ENCODE measurements at regions not wholly inside any gene's neighbourhood (a gene's known extent, or its start where the extent isn't known, plus 50 kb on each side); places are given as distances from the start of the nearest gene placed in this dataset.

DNA sequence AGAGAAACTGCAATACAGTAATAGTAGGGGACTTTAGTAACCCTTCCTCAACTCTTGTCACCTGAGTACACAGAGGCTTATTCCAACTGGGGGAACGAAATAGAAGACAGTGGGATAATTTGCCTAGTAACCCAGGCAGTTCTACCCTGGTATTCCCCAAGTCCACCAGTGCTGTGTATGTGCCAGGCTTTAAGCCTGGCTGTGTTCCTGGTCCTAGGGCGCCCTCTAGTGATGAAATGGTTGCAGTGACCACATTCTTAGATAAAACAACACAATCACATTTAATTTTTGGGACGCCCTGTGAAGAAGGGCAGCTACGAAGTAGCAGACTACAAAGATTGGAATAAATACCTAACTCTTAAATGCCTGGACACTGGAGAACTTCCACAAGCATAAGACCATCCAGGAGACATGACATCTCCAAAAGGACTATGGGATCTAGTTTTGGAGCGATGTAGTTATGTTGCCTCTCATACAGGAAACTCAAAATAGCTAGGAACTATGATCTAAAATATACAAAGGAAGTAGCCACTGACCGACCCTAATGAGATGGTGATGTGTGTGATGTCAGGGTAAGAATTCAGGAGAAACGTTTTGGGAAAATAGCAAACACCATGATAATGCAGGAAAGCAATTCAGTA, 163.0 kb upstream of the XIST start:
- TF ChIP-seq POLR2A (IDR thresholded peaks at IDR 0.05; ENCODE audit: low read depth, low read length) (0 out of 2 replicates have a peak, but pooled peaks have one; percentile 27), BHLHE40 (IDR thresholded peaks at IDR 0.05; ENCODE audit: low read depth, low read length) (no peak), RAD21 (IDR thresholded peaks at IDR 0.05; ENCODE audit: low read length) (peak; percentile 98), RCOR1 (IDR thresholded peaks at IDR 0.05; ENCODE audit: insufficient replicate concordance, low read length) (no peak), RFX5 (IDR thresholded peaks at IDR 0.05; ENCODE audit: low read depth, low read length) (no peak), SMC3 (IDR thresholded peaks at IDR 0.05; ENCODE audit: low read depth, low read length) (peak; percentile 94), MXI1 (IDR thresholded peaks at IDR 0.05; ENCODE audit: borderline replicate concordance, low read depth, low read length) (no peak), CEBPB (IDR thresholded peaks at IDR 0.05; ENCODE audit: low read depth, low read length) (no peak)
- TF ChIP-seq, protein P1, sequence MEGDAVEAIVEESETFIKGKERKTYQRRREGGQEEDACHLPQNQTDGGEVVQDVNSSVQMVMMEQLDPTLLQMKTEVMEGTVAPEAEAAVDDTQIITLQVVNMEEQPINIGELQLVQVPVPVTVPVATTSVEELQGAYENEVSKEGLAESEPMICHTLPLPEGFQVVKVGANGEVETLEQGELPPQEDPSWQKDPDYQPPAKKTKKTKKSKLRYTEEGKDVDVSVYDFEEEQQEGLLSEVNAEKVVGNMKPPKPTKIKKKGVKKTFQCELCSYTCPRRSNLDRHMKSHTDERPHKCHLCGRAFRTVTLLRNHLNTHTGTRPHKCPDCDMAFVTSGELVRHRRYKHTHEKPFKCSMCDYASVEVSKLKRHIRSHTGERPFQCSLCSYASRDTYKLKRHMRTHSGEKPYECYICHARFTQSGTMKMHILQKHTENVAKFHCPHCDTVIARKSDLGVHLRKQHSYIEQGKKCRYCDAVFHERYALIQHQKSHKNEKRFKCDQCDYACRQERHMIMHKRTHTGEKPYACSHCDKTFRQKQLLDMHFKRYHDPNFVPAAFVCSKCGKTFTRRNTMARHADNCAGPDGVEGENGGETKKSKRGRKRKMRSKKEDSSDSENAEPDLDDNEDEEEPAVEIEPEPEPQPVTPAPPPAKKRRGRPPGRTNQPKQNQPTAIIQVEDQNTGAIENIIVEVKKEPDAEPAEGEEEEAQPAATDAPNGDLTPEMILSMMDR (conservative IDR thresholded peaks at IDR 0.05; ENCODE audit: low read depth, low read length) = peak; percentile 97
- TF ChIP-seq, protein P2, sequence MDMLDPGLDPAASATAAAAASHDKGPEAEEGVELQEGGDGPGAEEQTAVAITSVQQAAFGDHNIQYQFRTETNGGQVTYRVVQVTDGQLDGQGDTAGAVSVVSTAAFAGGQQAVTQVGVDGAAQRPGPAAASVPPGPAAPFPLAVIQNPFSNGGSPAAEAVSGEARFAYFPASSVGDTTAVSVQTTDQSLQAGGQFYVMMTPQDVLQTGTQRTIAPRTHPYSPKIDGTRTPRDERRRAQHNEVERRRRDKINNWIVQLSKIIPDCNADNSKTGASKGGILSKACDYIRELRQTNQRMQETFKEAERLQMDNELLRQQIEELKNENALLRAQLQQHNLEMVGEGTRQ (IDR thresholded peaks at IDR 0.05; ENCODE audit: low read depth, low read length) = no peak

Data from IMR-90 (cell line).